Ovary (tissue), 3 donors: ENCODE measurements at regions not wholly inside any gene's neighbourhood (a gene's known extent, or its start where the extent isn't known, plus 50 kb on each side); places are given as distances from the start of the nearest gene placed in this dataset.

Experiments used
- CTCF ChIP-seq, 3 donors: fragments of 450-650 bp in 2 of 3; fragments of 200-600 bp in 1 of 3; IDR thresholded peaks; one replicate each; pipeline versions ENCODE4 v1.5.1 to v1.8.0; 2016 to 2022; ENCODE audit warnings: antibody characterized with exemption in 3 of 3, mild to moderate bottlenecking in 1 of 3
- EP300 ChIP-seq: sonication (generic); formaldehyde crosslinking; IDR thresholded peaks from one replicate; pipeline ENCODE4 v1.6.1; 2017; ENCODE audit warnings: antibody characterized with exemption
- donor health status: DM: no; HTN: no; CAD: no.

DNA sequence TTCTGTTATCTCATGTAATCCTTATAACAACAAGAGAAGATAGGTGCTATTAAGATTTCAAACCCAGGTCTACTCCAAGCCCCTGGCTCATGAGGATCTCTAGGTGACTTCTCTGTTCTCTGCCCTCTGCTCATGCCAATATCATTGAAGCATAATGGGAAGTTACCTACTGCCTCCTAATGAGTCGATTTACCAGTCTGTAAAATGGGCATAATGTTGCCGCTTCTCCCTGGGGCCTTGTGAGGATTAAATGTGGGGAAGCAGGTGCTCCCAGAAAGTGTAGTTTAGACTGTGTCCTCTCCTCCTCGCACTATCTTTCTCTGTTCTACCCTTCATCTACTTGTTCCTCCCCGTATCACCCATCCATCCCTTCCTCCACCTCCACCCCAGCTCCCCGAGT lies 169.2 kb upstream of the LHX5 start:
- TF ChIP-seq EP300 (no peak), CTCF (IDR thresholded peaks at IDR 0.05) (no peak)
